Retina (tissue), 1 donor: ENCODE measurements at regions not wholly inside any gene's neighbourhood (a gene's known extent, or its start where the extent isn't known, plus 50 kb on each side); places are given as distances from the start of the nearest gene placed in this dataset.

Experiments used
- DNase-seq: peaks from one replicate; pipeline ENCODE4 v3.0.0-alpha.2; 2016

GRCh38 chr3:64351713-64352638, 126.7 kb upstream of the PRICKLE2 start:
- DNase-seq, result peak; percentile 53

GRCh38 chr3:64349551-64349950, 124.3 kb upstream of the PRICKLE2 start:
- no peak for DNase-seq

DNA sequence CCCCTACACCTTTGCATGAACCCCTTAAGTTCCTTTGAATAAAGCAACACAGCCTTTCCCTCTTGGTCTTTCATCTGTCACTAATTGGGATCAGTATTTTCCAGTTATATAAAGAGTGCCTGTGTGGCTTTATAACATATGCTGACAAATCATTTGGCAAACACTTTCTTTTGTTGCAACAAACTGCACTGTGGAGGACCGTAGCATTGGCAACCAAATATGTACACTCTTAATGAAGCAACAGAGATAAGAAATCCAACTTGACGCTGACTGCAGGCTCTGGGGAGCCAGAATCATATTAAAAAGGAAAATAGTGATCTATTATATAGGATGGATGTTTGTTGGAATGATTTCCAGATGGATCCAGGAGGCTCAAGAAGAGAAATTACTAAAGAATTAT, 120.1 kb upstream of the PRICKLE2 start:
- DNase-seq, result no peak

- no peak for DNase-seq
These were observed 119.5 kb upstream of the PRICKLE2 start for GRCh38 chr3:64344721-64345207.

DNA sequence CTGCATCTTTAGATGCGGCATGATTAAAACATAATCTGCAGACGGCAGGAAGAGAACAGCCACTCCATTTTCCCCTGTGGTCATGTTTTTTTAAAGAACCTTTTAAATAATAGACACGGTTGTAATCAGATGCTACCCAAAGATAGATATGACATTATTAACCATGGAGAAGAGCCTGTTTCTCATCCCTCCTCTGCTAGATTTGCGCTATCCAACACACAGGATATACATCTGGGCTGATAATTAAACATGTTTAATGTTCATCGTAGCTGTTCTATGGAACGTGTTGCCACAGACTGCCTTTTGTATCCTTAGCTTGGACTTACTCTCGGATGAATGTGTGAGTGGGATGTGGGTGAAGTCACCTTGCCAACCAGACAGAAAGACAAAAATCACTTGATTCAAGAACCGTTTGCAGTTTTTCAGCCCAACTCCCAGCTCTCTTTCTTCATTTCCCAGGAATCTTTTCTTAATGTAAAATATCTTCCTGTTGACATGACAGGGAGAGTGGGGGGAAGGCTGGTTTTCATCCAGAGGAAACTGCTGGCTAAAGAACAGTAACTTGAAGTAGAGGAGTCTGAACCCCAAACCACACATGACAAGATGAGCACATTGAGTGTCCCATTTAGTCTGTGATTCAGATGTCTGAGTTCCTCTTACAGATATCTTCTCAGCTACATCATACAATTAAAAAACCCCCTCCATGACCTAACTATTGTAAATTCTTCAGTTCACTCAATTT, 118.6 kb upstream of the PRICKLE2 start:
- DNase-seq, result no peak

DNA sequence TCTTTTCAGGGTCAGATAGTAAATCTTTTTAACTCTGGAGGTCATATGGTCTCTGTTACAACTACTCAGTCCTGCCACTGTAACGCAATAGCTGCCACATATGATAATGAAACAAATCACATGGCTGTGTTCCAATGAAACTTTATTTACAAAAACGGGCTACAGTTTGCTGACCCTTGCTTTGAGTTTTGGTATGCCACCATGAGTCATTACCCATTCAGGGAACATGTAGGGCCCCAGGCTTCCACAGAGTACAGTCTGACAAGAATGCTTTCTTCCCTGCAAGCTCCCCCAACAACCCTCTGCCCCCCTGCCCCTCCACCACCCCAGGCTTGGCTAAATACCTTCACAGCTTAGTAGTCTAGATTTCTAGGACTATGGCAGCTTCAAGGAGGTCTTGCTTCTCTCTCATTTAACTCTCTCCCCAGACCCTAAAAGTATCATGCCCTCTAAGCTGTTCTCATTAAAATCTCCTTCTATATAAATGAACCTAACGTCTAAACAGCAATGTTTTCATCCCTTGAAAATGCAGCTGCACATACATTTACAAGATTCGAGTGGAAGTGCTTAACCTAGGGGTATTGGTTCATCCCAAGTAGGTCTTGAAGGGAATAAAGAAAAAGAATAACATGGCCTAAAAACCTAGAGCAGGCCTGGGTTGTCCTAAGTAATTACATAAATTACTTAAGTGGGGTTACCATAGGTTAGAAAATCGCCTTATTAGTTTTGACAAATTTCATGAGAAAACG, 117.8 kb upstream of the PRICKLE2 start:
- no peak for DNase-seq

DNA sequence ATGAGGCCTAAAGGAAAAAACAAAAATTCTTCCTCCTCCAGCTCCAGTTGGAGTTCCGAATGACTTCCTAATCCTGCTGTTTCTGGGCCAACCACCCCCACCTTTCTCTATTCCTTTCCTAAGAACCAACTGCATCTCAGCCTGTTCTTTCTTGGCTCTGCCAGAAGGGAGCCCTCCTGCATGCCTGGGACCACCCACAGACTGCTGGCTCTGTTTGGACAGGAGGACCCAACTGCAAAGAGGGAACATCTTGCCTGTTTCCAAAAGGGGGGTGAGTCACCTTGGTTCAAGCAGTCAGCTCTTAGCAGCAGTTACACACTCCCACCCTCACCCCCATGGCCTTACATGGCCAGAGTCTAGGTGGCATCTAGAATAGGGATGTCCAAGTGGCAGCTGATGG, 116.0 kb upstream of the PRICKLE2 start:
- DNase-seq, result no peak

GRCh38 chr3:64340641-64341101, 115.4 kb upstream of the PRICKLE2 start:
- DNase-seq, result no peak

- DNase-seq, result no peak
These were observed 111.2 kb upstream of the PRICKLE2 start for GRCh38 chr3:64336488-64336887.

DNA sequence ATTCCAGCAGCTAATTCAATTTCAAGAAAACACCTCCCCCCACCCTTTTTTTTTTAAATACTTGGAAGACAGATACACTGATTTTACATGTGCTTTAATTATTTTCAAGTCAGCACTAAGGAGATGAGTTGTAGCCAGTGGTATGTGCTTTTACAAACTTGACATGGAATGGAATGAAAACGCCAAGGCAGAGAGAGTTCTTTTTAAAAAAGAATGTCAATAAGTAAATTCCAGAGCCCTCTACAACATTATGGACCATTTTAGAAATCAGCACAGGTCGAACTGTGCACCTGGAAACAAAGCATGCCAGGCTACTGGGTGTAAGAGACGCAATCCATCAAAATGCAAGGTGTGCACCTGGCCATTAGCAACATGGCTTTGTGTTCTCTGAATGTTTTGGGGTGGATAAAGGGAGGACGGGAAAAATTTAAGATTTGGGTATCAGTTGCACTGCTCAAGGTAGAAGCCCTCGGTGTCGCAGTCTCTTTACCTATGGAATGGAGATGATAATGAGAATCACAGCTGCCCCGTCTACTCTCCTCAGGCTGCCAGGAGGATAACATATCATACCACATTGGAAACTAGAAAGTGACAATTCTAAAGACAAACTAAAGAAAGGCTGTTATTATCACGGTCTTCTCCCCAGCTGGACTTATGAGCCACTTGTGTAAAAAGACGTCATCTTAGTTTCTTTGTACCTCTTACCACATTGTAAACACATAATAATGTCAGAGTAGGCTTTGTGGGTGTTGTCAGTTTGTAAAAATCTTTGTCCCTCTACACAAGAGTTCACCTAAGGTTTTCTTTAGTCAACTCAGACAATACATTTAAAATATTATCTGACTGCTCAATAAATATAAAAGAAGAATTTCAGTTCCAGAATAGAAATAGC, 107.4 kb upstream of the PRICKLE2 start:
- DNase-seq, result no peak

DNA sequence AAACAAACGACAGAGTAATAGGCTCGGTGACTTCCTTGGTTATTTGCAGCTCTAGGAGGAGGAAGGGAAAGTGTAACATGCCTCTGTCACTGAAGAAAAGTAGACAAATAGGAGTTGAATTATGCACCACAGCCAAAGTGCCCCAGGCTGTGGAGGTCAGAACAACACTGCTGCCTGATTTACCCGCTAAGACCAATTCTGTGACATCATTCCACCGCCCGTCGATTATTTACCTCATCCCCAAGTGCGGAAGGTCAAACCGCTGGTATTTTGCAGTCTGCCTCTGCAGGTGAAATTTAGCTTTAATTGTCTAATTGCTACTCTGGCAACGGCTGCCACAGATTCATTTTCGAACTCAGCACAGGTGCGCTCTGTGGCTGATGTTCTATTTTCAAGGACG, 106.3 kb upstream of the PRICKLE2 start:
- no peak for DNase-seq

GRCh38 chr3:64329037-64329436, 103.8 kb upstream of the PRICKLE2 start:
- DNase-seq, result no peak

DNA sequence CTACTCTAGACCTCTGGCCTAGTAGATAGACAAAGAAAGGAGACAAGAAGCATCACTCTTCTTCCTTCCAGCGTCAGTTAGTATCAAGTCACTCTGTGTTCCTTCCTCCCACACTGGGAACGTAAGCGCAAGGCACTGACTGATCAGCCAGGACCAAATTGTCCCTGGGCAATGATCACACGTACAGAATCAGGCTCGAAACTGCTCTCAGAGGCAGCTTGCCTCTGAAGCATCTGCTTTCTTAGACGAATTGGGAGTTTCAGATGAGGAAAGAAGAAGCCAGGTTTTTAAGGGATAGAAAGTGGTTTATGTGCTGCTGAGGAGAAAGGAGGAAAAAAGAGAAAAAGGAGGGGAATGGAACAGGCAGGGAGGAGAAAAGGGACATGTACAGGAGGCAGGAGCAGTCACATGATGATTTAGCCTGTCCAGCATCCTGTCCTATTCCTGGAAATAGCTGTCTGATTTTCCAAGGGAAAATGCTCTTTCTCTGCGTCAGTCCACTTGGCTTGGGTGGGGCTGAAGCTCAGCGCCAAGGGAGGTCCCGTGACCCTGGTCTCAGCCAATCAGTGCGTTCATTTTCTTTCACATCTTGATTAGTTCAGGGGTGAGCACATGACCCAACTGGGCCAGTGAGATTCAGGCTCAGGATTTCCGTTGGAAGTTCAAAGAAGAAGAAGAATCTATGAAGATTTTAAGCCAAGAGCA, 102.0 kb upstream of the PRICKLE2 start:
- no peak for DNase-seq

- no peak for DNase-seq
These were observed 96.5 kb upstream of the PRICKLE2 start for GRCh38 chr3:64321747-64322146.

DNA sequence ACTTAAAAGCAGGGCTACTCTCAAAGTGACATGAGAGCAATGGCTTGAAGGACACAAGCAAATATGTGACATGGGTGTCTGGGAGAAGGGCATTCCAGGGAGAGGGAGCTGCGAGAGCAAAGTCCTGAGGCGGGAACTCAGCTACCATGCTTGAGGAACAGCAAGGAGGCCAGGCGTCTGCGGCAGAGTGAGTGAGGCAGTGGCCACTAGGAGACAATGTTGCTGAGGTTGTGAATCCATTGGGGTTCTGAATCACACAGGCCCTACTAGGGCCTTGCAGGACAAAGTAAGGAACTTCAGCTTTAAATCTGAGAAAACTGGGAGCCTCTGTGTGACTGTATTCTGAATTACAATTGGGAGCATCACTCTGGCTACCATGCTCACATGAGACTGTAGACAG, 94.1 kb upstream of the PRICKLE2 start:
- no peak for DNase-seq

GRCh38 chr3:64318668-64319271, 93.5 kb upstream of the PRICKLE2 start:
- no peak for DNase-seq

DNA sequence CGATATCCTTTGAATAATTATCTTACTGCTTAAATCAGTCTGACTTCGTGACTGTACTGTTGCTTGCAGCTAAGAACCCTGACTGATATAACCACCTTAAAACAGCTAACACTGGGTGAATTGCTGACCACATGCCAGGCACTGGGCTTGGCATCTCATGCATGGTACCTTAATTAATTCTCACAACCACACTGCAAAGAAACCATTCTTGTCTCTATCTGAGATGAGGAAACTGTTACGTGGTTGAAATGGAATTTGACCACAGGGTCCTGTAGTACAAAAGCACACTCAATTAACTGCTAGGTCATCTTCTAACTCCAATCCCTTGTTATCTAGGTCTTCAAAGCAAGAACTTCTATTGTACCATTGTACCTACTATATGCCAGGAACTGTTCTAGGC, 92.7 kb upstream of the PRICKLE2 start:
- no peak for DNase-seq

DNA sequence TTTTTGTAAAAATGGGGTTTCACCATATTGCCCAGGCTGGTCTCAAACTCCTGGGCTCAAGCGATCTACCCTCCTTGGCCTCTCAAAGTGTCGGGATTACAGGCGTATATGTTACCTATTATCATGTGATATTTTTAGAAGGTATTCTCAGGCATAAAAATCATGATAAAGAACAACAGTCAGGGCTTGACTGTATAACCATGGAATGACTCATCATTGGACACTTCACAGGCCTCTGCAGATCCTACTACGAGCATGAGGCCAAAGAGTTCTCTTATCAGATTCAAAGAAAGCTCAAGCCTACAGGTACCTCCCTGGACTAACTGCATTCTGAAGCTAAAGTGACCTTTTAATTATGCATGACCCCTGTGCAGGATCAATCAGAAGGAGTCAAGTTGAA, 91.7 kb upstream of the PRICKLE2 start:
- DNase-seq, result no peak

DNA sequence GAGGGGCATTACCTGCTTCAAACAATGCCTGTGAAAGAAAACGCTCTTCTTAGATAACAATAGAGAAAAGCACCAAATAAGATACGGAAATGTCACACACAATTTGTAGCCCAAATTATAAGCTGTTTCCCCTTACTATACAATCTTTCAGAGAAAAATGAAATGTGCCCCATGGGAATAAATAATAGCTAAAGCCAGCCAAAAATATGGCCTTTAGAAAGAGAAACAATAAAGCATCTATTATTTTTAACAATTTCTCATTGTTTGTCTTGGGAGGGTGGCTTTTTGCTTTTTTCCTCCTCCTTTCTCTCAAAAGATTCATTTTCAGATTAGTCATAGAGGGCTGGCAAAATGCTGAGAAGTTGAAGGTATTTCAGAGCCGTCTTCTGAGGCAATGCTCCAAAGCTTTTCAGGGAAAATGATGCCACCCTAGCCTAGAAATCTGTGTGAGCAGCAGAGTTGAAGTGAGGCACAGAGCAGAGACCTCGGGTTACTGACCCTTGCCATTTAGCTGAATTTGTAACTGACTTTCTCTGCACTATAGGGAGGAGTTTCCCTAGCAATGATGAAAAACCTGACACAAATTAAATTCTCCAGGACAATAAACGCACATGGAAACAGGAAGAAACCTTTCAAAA, 86.3 kb upstream of the PRICKLE2 start:
- no peak for DNase-seq

DNA sequence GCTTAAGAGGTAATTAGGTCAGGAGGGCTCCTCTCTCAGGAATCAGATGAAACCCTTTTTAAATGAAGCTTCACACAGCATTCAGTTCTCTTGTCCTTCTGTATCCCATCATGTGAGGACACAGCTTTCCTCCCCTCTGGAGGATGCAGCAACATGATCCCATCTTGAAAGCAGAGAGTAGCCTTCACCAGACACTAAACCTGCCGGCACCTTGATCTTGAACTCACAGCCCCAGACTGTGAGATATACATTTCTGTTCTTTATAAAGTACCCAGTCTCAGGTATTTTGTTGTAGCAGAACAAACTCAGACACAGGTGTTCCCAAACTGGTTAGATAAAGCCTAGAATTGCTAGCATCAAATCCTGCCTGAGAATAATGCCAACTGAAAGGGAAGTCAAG, 83.7 kb upstream of the PRICKLE2 start:
- DNase-seq, result no peak
